ENCODE measurements at regions not wholly inside any gene's neighbourhood (a gene's known extent, or its start where the extent isn't known, plus 50 kb on each side); places are given as distances from the start of the nearest gene placed in this dataset.
"Not testable (repeated sequence)": the region's sequence is repeated elsewhere in the genome, so short reads cannot be mapped to it uniquely, and the experiment has no call there.

DNA sequence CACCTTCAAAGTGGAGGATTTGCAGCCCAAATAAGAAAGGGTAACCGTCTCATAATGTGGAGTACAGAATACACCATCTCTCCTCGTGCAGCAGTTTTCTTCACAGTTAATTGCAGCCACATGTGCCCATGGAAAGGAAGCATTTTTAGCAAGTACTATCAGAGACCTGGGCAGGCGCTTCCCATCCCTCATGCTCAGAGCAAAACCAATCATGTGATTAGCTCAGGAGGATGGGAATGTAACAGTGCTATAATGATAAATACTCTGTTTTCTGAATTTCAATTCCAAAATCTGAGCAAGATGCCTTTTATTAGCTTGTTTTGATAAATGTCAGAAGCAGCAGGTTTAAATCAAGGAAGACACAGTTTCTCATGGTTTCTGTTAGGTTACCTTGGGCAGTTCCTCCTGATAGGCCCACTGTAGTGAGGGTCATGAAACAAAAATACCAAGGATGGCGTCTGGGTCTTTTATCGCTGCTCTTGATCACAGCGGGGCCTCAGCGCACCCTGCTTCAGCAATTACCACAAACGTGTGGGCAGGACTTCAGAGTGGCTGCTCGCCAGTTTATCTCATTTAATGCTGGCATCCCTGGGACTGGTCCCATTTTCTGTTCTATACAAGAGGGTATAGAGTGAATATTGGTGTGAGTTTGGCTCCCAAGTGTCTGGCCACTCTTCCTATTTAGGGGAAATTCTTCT, 92.6 kb upstream of the VGLL4 start:
- no peak overlapping the region for H3K27ac ChIP-seq (ENCODE audit: low read depth, low read length, poor library complexity, severe bottlenecking)
- intact Hi-C loops (cut with micrococcal nuclease; ENCODE audit: unreplicated experiment): no loop called here
- no peaks in the 10 kb centered on the region for H3K4me1 ChIP-seq (ENCODE audit: insufficient read depth, low read length, poor library complexity, severe bottlenecking)
- no peak overlapping the region for H3K4me3 ChIP-seq (ENCODE audit: low read depth, low read length, poor library complexity, severe bottlenecking)
- no peaks in the 10 kb centered on the region for H3K36me3 ChIP-seq (ENCODE audit: insufficient read depth, low read length, poor library complexity, severe bottlenecking)
- ChIA-PET POLR2A (ENCODE audit: low non-redundant PET) (no interaction called here), CTCF (no interaction called here)
- BruUV-seq (replicated peaks): no TSS peak
- no peaks in the 10 kb centered on the region for H3K27me3 ChIP-seq (replicated peaks; ENCODE audit: insufficient read depth, low read depth, low read length, poor library complexity)
- DNase-seq (ENCODE audit: low spot score): peak; percentile 18
- no peaks in the 10 kb centered on the region for H3K9me3 ChIP-seq (ENCODE audit: low read depth, low read length, poor library complexity, severe bottlenecking)
- TF ChIP-seq EZH2 (IDR thresholded peaks at IDR 0.05; ENCODE audit: borderline replicate concordance, low read depth, low read length, poor library complexity, severe bottlenecking): no peak
- TF ChIP-seq CTCF (conservative IDR thresholded peaks at IDR 0.05; ENCODE audit: low read depth, low read length): no peak

GRCh38 chr3:11735638-11736037, 91.9 kb upstream of the VGLL4 start:
- intact Hi-C loops (cut with micrococcal nuclease; ENCODE audit: unreplicated experiment): no loop called here
- Histone ChIP-seq H3K4me3 (ENCODE audit: low read depth, low read length, poor library complexity, severe bottlenecking) (no peak overlapping the region), H3K27me3 (replicated peaks; ENCODE audit: insufficient read depth, low read depth, low read length, poor library complexity) (no peaks in the 10 kb centered on the region), H3K9me3 (ENCODE audit: low read depth, low read length, poor library complexity, severe bottlenecking) (no peaks in the 10 kb centered on the region), H3K27ac (ENCODE audit: low read depth, low read length, poor library complexity, severe bottlenecking) (no peak overlapping the region), H3K4me1 (ENCODE audit: insufficient read depth, low read length, poor library complexity, severe bottlenecking) (no peaks in the 10 kb centered on the region), H3K36me3 (ENCODE audit: insufficient read depth, low read length, poor library complexity, severe bottlenecking) (no peaks in the 10 kb centered on the region)
- TF ChIP-seq CTCF (conservative IDR thresholded peaks at IDR 0.05; ENCODE audit: low read depth, low read length): no peak
- no peak for TF ChIP-seq EZH2 (IDR thresholded peaks at IDR 0.05; ENCODE audit: borderline replicate concordance, low read depth, low read length, poor library complexity, severe bottlenecking)
- POLR2A ChIA-PET (ENCODE audit: low non-redundant PET): no interaction called here
- no peak for DNase-seq (ENCODE audit: low spot score)
- CTCF ChIA-PET: no interaction called here
- no TSS peak for BruUV-seq (replicated peaks)

- CTCF ChIA-PET; DNase-seq (ENCODE audit: low spot score); BruUV-seq (replicated peaks); H3K4me1 ChIP-seq (ENCODE audit: insufficient read depth, low read length, poor library complexity, severe bottlenecking); intact Hi-C loops (cut with micrococcal nuclease; ENCODE audit: unreplicated experiment); H3K27me3 ChIP-seq (replicated peaks; ENCODE audit: insufficient read depth, low read depth, low read length, poor library complexity); POLR2A ChIA-PET (ENCODE audit: low non-redundant PET); H3K9me3 ChIP-seq (ENCODE audit: low read depth, low read length, poor library complexity, severe bottlenecking); H3K36me3 ChIP-seq (ENCODE audit: insufficient read depth, low read length, poor library complexity, severe bottlenecking); H3K4me3 ChIP-seq (ENCODE audit: low read depth, low read length, poor library complexity, severe bottlenecking); H3K27ac ChIP-seq (ENCODE audit: low read depth, low read length, poor library complexity, severe bottlenecking): not testable (repeated sequence)
Measured at GRCh38 chr3:11735111-11735510, 91.4 kb upstream of the VGLL4 start.

DNA sequence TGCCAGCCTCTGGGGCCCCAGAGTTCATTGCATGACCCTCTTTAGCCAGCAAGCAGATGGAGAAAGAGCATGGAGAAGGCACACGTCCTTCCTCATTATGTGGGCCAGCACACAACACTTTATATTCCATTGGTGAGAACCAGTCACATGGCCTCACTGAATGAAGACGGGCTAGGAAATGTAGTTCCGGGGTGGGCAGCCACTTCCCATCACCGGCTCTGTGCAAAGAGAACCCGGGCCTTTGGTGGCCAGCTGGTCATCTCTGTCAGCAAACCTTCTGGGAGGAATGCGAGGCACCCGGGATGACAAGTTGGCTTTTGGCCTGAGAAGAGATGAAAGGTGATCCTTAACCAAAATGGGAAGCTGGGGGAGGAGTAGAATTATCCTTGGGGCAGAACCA, 90.2 kb upstream of the VGLL4 start:
- Histone ChIP-seq H3K27me3 (replicated peaks; ENCODE audit: insufficient read depth, low read depth, low read length, poor library complexity) (no peaks in the 10 kb centered on the region), H3K36me3 (ENCODE audit: insufficient read depth, low read length, poor library complexity, severe bottlenecking) (no peaks in the 10 kb centered on the region), H3K4me1 (ENCODE audit: insufficient read depth, low read length, poor library complexity, severe bottlenecking) (no peaks in the 10 kb centered on the region), H3K9me3 (ENCODE audit: low read depth, low read length, poor library complexity, severe bottlenecking) (no peaks in the 10 kb centered on the region), H3K27ac (ENCODE audit: low read depth, low read length, poor library complexity, severe bottlenecking) (no peak overlapping the region), H3K4me3 (ENCODE audit: low read depth, low read length, poor library complexity, severe bottlenecking) (no peak overlapping the region)
- POLR2A ChIA-PET (ENCODE audit: low non-redundant PET): interaction anchor here (0.7 kb wide), 1 partner anchor 1799 kb away, joined by 6 read pairs; no protein-coding TSS in a partner anchor
- DNase-seq (ENCODE audit: low spot score): no peak
- CTCF ChIA-PET: no interaction called here
- no TSS peak for BruUV-seq (replicated peaks)
- no peak for TF ChIP-seq CTCF (conservative IDR thresholded peaks at IDR 0.05; ENCODE audit: low read depth, low read length)
- no peak for TF ChIP-seq EZH2 (IDR thresholded peaks at IDR 0.05; ENCODE audit: borderline replicate concordance, low read depth, low read length, poor library complexity, severe bottlenecking)
- intact Hi-C loops (cut with micrococcal nuclease; ENCODE audit: unreplicated experiment): no loop called here

Data from A673 (cell line).